ENCODE measurements at regions not wholly inside any gene's neighbourhood (a gene's known extent, or its start where the extent isn't known, plus 50 kb on each side); places are given as distances from the start of the nearest gene placed in this dataset.

- TF ChIP-seq EZH2 (IDR thresholded peaks at IDR 0.05; ENCODE audit: insufficient read depth, poor library complexity, severe bottlenecking) (no peak), EZH2phosphoT487 (IDR thresholded peaks at IDR 0.05; ENCODE audit: insufficient read depth, low read depth) (no peak)
Measured at GRCh38 chr18:43367895-43368294, 90.6 kb upstream of the SYT4 start.
